Left lung (tissue), 4 donors: ENCODE measurements at regions not wholly inside any gene's neighbourhood (a gene's known extent, or its start where the extent isn't known, plus 50 kb on each side); places are given as distances from the start of the nearest gene placed in this dataset.

Experiments
- ATAC-seq: fragments of 200-7000 bp; cut with Tn5 transposase; one replicate; pipeline ENCODE4 v1.9.1; 2020; ENCODE audit warnings: moderate library complexity
- DNase-seq, 4 donors: peaks; one replicate each; pipeline ENCODE4 v3.0.0-alpha.2; 2013 to 2020
- H3K27ac ChIP-seq, 2 donors: fragments of 200-600 bp; sonication (generic) in 1 of 2; one replicate each; pipeline versions ENCODE4 v1.5.0 to v1.8.0; 2020 to 2021
- H3K27me3 ChIP-seq, 2 donors: fragments of 200-600 bp; sonication (generic) in 1 of 2; one replicate each; pipeline versions ENCODE4 v1.5.0 to v1.8.0; 2020 to 2021
- H3K36me3 ChIP-seq, 2 donors: fragments of 200-600 bp; sonication (generic) in 1 of 2; one replicate each; pipeline versions ENCODE4 v1.5.0 to v1.8.0; 2020 to 2021
- H3K4me1 ChIP-seq, 2 donors: fragments of 200-600 bp; one replicate each; pipeline ENCODE4 v1.8.0; 2021
- H3K4me3 ChIP-seq, 2 donors: fragments of 200-600 bp; sonication (generic) in 1 of 2; one replicate each; pipeline versions ENCODE4 v1.5.0 to v1.8.0; 2020 to 2021; ENCODE audit warnings: mild to moderate bottlenecking in 1 of 2
- H3K9me3 ChIP-seq, 2 donors: fragments of 200-600 bp; sonication (generic) in 1 of 2; one replicate each; pipeline versions ENCODE4 v1.5.0 to v1.8.0; 2020 to 2021
- intact Hi-C, 2 donors: fragments of 100-400 bp; cut with DNase I; formaldehyde crosslinking; loops; one replicate each; pipeline versions ENCODE4 v1.11.2 to v1.14.2; 2022
- TF ChIP-seq, protein P1 (sequence below), 2 donors: fragments of 200-600 bp; sonication (generic) in 1 of 2; IDR thresholded peaks; one replicate each; pipeline versions ENCODE4 v1.5.0 to v1.8.0; 2021; ENCODE audit warnings: antibody characterized with exemption in 2 of 2
- donor health status: DM: no; HTN: yes; CAD: no.
- donor health status: DM: no; HTN: no; CAD: no.

DNA sequence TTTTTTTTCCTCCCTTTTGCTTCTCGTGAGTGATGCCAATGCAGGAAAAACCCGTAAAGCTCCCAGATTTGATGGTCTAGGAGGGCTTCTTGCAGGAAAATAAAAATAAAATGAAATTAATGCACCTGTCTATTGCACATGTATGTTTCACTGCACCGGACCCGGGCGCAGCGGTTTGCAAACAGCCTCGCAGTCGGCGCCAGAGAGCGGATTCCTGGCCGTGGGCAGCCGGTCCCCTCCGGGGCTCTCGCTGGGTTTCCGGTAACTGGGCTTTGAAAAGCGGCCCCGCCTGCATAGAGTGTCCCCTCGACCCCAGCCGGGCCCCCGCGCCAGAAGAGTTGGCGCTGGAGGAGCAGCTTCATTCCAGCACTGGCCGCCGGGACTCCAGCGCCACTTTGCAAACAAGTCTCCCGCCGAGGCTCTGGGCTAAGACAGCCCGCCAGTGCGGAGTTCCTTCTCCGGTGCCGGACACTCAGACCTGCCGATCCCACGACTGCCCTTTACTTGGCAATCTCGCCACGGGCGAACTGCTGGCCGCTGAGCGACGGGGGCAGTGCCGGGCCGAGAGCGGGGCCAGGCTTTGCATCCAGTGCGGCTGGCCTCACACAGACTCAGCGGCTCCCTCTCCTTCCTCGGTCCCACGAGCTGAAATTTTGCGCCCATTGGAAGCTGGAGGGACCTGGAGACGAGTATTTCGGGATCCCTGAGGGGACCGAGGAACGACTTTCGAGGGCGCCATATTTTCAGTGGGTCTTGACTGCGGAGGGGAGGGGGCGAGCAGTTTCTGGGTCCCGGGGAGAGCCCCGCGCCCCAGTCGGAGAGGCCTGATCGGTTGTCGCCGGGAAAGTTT, 225.9 kb upstream of the C2CD4B start:
- Histone ChIP-seq H3K4me3 (peak overlapping the region; percentile 79 to 89), H3K4me1 (peaks cover 4 to 31% of the 10 kb centered on the region in 2 donors), H3K27ac (peak overlapping the region; percentile 53 to 76), H3K27me3 (peaks cover 0 to 34% of the 10 kb centered on the region in 2 donors), H3K9me3 (no peaks in the 10 kb centered on the region), H3K36me3 (no peaks in the 10 kb centered on the region)
- TF ChIP-seq, protein P1, sequence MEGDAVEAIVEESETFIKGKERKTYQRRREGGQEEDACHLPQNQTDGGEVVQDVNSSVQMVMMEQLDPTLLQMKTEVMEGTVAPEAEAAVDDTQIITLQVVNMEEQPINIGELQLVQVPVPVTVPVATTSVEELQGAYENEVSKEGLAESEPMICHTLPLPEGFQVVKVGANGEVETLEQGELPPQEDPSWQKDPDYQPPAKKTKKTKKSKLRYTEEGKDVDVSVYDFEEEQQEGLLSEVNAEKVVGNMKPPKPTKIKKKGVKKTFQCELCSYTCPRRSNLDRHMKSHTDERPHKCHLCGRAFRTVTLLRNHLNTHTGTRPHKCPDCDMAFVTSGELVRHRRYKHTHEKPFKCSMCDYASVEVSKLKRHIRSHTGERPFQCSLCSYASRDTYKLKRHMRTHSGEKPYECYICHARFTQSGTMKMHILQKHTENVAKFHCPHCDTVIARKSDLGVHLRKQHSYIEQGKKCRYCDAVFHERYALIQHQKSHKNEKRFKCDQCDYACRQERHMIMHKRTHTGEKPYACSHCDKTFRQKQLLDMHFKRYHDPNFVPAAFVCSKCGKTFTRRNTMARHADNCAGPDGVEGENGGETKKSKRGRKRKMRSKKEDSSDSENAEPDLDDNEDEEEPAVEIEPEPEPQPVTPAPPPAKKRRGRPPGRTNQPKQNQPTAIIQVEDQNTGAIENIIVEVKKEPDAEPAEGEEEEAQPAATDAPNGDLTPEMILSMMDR (IDR thresholded peaks at IDR 0.05): no peak
- DNase-seq (peak; percentile 38 to 84 (median 46)), ATAC-seq (peak; percentile 61)
- intact Hi-C loops: loop anchor here in 1 of 2 donors (10.0 kb wide), 1 partner anchor 264 kb away; no protein-coding TSS in a partner anchor

DNA sequence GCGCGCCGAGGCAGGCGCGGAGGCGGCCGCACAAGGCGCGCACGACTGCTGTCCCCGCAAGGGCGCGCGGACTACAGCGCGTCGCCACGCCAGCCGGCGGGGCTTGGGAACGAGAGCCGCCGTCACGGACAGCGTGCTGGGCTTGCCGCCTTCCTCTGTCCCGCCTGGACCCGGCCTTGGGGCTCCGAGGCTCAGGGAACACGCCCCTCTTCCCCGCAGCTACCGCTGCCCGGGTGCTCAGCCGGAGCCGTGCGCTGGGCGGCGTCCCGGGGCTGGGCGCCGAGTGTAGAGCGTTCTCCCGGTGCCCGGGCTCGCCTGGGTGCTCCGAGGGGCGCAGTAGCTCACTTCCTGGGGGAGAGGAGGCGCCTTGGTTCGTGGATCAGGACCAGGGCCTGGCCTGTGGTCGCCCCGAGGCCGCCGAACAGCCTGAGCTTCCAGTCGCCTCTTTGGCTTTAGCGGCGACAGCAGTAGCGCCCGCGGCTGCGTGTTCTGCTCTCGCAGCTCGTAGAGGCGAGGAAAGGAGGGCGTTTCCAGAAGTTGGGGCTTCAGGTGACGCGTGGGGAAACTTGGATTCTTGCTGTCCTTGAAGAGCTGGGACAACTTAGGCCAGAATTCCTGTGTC, 226.7 kb upstream of the C2CD4B start:
- Histone ChIP-seq H3K36me3 (no peaks in the 10 kb centered on the region), H3K27me3 (peaks cover 0 to 34% of the 10 kb centered on the region in 2 donors), H3K27ac (peak overlapping the region; percentile 53 to 76), H3K4me1 (peaks cover 4 to 31% of the 10 kb centered on the region in 2 donors), H3K4me3 (peak overlapping the region; percentile 79 to 89), H3K9me3 (no peaks in the 10 kb centered on the region)
- DNase-seq (peak; percentile 55 to 84 (median 67)), ATAC-seq (peak; percentile 86)
- intact Hi-C loops: loop anchor here in 1 of 2 donors (10.0 kb wide), 1 partner anchor 263 kb away; no protein-coding TSS in a partner anchor
- TF ChIP-seq, protein P1 (IDR thresholded peaks at IDR 0.05): no peak

DNA sequence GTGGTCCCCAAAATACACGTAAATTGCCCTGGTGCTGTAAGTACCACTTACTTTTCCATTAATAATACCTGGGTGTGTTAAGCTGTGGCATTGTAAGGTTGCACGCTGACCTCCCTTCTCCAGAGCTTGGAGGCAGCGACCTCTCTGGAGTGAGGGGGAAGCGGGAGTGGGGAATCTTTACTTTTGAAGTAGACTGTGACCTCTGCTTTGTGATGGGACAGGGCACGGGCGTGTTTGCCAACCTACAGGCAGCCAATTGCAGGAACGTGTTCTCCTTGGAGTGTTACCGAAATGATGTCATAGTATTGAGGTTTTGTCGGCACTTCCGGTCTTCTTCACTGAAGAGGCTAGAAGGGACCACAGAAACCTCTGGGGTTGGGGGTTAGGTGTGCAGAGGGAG, 227.3 kb upstream of the C2CD4B start:
- DNase-seq (peak in 1 of 4 donors; percentile 21), ATAC-seq (no peak)
- TF ChIP-seq, protein P1 (IDR thresholded peaks at IDR 0.05): no peak
- Histone ChIP-seq H3K4me3 (peak overlapping the region; percentile 79 to 89), H3K27me3 (peaks cover 0 to 34% of the 10 kb centered on the region in 2 donors), H3K4me1 (peaks cover 4 to 31% of the 10 kb centered on the region in 2 donors), H3K27ac (no peak overlapping the region), H3K9me3 (no peaks in the 10 kb centered on the region), H3K36me3 (no peaks in the 10 kb centered on the region)
- intact Hi-C loops: loop anchor here in 1 of 2 donors (10.0 kb wide), 1 partner anchor 262 kb away; no protein-coding TSS in a partner anchor

DNA sequence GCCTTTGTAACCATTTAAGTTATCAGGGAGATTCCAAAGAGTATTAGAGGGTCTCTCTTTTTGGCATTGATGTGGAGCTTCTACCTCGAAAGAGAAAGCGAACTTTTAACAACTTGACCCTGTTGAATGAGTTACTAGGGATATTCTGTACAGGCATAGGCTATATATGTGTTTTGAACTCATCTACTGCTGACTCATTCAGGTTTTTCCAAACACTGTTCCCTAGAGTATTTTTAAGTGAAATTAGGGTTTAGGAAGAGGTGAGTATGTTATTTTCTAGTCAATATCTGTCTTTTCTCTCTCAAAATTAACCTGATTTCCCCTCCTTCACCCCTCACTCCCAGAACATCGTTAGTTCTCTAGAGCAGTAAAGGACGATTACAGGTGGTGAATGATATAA, 228.1 kb upstream of the C2CD4B start:
- Histone ChIP-seq H3K27me3 (peaks cover 0 to 34% of the 10 kb centered on the region in 2 donors), H3K4me1 (peaks cover 4 to 31% of the 10 kb centered on the region in 2 donors), H3K36me3 (no peaks in the 10 kb centered on the region), H3K4me3 (no peak overlapping the region), H3K27ac (no peak overlapping the region), H3K9me3 (no peaks in the 10 kb centered on the region)
- DNase-seq: no peak
- intact Hi-C loops: loop anchor here in 1 of 2 donors (10.0 kb wide), 1 partner anchor 262 kb away; no protein-coding TSS in a partner anchor
- ATAC-seq: no peak
- TF ChIP-seq, protein P1 (IDR thresholded peaks at IDR 0.05): no peak

DNA sequence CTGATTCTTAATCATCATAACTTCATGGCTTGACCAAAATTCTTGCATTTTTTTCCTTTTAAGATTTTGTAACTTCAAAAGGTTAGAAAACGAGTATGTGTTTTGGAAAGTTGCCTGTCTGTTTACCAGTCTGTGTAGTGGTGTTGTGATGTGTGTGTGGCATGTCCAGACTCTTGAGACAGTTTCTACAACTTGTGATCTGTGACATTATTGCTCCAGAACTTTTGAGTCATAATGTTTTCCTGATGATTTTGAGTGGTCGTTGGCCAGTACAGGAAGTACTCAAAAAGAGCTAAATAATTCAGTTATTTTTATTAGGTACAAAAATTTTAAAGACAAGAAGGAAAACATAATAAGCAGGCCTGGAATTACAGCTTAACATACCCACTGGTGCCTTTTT, 229.0 kb upstream of the C2CD4B start:
- Histone ChIP-seq H3K9me3 (no peaks in the 10 kb centered on the region), H3K4me3 (no peak overlapping the region), H3K4me1 (peaks cover 4 to 31% of the 10 kb centered on the region in 2 donors), H3K27me3 (peaks cover 0 to 34% of the 10 kb centered on the region in 2 donors), H3K27ac (no peak overlapping the region), H3K36me3 (no peaks in the 10 kb centered on the region)
- DNase-seq: no peak
- intact Hi-C loops: loop anchor here in 1 of 2 donors (10.0 kb wide), 1 partner anchor 261 kb away; no protein-coding TSS in a partner anchor
- TF ChIP-seq, protein P1 (IDR thresholded peaks at IDR 0.05): no peak
- no peak for ATAC-seq
